BLaER1 (cell line): ENCODE measurements at regions not wholly inside any gene's neighbourhood (a gene's known extent, or its start where the extent isn't known, plus 50 kb on each side); places are given as distances from the start of the nearest gene placed in this dataset.
"Not testable (repeated sequence)": the region's sequence is repeated elsewhere in the genome, so short reads cannot be mapped to it uniquely, and the experiment has no call there.

Experiments used
- H3K27ac ChIP-seq: shearing (Covaris generic); formaldehyde crosslinking; 2 replicates; pipeline ENCODE4 v1.8.1; 2022
- H3K27me3 ChIP-seq: shearing (Covaris generic); formaldehyde crosslinking; 2 replicates; pipeline ENCODE4 v1.8.1; 2022
- H3K36me3 ChIP-seq: shearing (Covaris generic); formaldehyde crosslinking; 2 replicates; pipeline ENCODE4 v1.8.1; 2022
- H3K4me1 ChIP-seq: shearing (Covaris generic); formaldehyde crosslinking; 2 replicates; pipeline ENCODE4 v1.8.1; 2022
- H3K4me2 ChIP-seq: shearing (Covaris generic); formaldehyde crosslinking; 2 replicates; pipeline ENCODE4 v1.8.1; 2022
- H3K4me3 ChIP-seq: shearing (Covaris generic); formaldehyde crosslinking; 2 replicates; pipeline ENCODE4 v1.8.1; 2022
- H3K9ac ChIP-seq: shearing (Covaris generic); formaldehyde crosslinking; 2 replicates; pipeline ENCODE4 v1.8.1; 2022
- H3K9me3 ChIP-seq: shearing (Covaris generic); formaldehyde crosslinking; 2 replicates; pipeline ENCODE4 v1.8.1; 2022
- H4K20me1 ChIP-seq: shearing (Covaris generic); formaldehyde crosslinking; 2 replicates; pipeline ENCODE4 v1.8.1; 2022
- Cebpa-rat ChIP-seq: shearing (Covaris generic); IDR thresholded peaks from 2 replicates; pipeline ENCODE4 v1.8.1; 2022

DNA sequence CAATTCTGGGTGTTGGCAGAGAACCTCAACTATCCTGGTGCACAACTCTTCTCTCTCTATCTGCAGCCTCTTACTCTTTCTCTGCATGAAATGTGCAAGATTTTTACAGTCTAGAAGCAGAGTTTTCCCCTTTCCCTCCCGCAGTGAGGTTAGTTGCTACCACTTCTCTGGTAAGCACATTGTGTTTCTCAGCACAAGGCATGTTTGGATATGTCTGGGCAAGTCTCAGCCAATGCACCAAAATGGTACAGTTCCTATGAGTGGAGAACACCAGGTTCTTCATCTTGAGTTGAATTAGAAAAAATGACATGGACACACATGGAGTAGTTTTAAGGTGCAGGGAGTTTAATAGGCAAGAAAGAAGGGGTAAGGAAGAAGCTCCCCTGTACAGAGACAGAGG is 187.0 kb downstream of the CCNG2 start:
- H3K4me2 ChIP-seq: no peak overlapping the region
- H4K20me1 ChIP-seq: no peaks in the 10 kb centered on the region
- H3K27ac ChIP-seq: no peak overlapping the region
- H3K4me3 ChIP-seq: no peak overlapping the region
- no peaks in the 10 kb centered on the region for H3K27me3 ChIP-seq
- H3K36me3 ChIP-seq: no peaks in the 10 kb centered on the region
- H3K9ac ChIP-seq: no peak overlapping the region
- H3K4me1 ChIP-seq: no peaks in the 10 kb centered on the region
- no peak for TF ChIP-seq Cebpa-rat
- peaks cover 28% of the 10 kb centered on the region for H3K9me3 ChIP-seq

DNA sequence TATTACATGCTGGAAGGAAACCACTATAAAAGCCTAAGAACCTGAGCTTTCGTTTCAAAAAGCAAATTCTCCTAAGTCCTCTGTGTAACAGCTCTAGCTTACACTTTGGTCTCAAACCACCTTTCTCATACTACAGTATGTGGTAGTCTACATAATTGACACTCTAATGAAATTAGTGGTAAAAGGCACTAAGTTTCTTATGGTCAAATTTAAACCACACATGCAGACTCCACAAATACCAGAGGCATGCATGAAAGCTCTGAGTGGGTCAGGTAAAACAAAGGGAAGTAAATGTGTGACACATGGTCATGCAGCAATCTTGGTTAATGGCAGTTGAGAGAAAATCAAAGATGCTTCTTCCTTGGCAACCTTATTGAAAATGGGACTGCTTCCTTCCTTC is 187.8 kb downstream of the CCNG2 start:
- H3K4me1 ChIP-seq: no peaks in the 10 kb centered on the region
- H3K9me3 ChIP-seq: peaks cover 28% of the 10 kb centered on the region
- no peak overlapping the region for H3K9ac ChIP-seq
- H4K20me1 ChIP-seq: no peaks in the 10 kb centered on the region
- H3K27ac ChIP-seq: no peak overlapping the region
- H3K4me2 ChIP-seq: no peak overlapping the region
- H3K36me3 ChIP-seq: no peaks in the 10 kb centered on the region
- H3K4me3 ChIP-seq: no peak overlapping the region
- TF ChIP-seq Cebpa-rat: no peak
- H3K27me3 ChIP-seq: no peaks in the 10 kb centered on the region

DNA sequence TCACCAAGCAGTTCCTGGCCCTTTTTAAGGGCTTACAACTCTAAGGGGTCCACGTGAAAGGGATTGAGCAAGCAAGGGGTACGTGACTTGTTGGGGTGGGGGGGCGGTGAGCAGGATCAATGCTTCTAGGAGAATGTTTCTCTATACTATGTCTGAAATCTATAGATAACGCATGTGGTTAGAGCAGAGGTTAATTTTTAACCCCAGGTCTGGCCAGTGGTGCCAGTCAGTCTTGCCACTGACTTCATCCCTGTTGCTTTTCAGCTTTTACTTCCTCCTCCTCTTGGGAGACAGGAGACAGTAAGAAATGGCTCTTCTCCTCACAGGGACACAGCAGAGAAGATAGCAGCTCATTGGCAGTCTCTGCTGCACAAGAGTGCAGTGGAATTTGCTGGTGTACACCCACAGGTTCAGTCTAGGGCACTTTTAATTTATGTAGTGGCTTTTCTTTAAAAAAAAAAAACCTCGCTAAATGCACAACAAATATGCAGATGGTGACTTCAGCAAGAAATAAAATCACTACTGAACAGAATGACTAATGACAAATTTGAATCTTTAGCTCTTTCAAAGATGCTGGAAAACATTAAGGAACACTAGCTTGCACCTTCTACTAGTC is 190.5 kb downstream of the CCNG2 start:
- no peak for TF ChIP-seq Cebpa-rat
- peaks cover 15% of the 10 kb centered on the region for H3K9me3 ChIP-seq
- H3K9ac ChIP-seq: no peak overlapping the region
- H3K4me1 ChIP-seq: no peaks in the 10 kb centered on the region
- no peaks in the 10 kb centered on the region for H3K27me3 ChIP-seq
- H3K4me3 ChIP-seq: no peak overlapping the region
- H3K27ac ChIP-seq: no peak overlapping the region
- no peaks in the 10 kb centered on the region for H3K36me3 ChIP-seq
- no peak overlapping the region for H3K4me2 ChIP-seq
- H4K20me1 ChIP-seq: no peaks in the 10 kb centered on the region

DNA sequence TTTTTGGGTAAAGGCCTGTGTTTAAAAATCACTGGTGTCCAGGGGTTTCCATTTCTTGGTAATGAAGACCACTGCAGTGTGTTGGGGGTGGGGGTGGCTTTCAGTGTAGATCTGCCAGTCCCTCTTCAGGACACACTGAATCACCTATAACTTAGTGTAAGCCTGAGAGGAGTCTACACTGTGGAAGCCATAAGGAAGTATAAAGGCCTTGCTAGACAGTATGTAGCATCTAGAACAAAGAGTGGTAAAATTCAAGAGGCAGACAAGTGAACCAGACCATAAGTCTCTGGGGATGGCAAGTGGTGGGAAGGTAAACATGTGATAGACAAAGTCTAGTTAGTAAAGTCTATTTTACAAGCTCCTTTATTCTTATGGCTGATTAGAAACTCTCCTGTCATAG is 191.8 kb downstream of the CCNG2 start:
- Histone ChIP-seq H4K20me1 (no peaks in the 10 kb centered on the region), H3K36me3 (no peaks in the 10 kb centered on the region), H3K27ac (no peak overlapping the region), H3K4me1 (peaks cover 7% of the 10 kb centered on the region; the same call in 1 of the 2 replicates), H3K4me2 (no peak overlapping the region), H3K9ac (no peak overlapping the region), H3K27me3 (no peaks in the 10 kb centered on the region), H3K9me3 (peaks cover 2% of the 10 kb centered on the region), H3K4me3 (no peak overlapping the region)
- no peak for TF ChIP-seq Cebpa-rat

DNA sequence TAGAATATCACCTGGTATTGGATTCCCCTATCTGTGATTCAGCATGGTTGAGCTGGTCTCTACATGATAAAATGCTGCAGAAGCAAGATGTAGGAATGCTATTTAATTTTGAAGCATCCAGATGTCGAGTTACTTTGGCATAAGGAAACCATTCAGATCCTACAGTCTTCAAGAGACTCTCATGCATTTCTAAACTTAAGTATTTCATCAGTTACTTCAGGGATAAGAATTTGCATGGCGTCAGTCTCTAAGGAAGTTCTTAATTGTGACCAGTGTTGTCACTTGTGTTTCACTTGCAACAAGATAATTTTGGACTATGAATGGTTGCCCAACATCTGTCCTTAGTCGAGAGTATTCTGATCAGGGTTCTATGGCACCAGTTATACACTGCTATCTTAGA is 192.4 kb downstream of the CCNG2 start:
- Histone ChIP-seq H3K36me3 (no peaks in the 10 kb centered on the region), H3K9ac (no peak overlapping the region), H3K9me3 (no peaks in the 10 kb centered on the region), H3K4me3 (no peak overlapping the region), H3K4me2 (no peak overlapping the region), H3K27ac (no peak overlapping the region), H3K4me1 (peaks cover 11% of the 10 kb centered on the region), H4K20me1 (no peaks in the 10 kb centered on the region), H3K27me3 (no peaks in the 10 kb centered on the region)
- no peak for TF ChIP-seq Cebpa-rat

DNA sequence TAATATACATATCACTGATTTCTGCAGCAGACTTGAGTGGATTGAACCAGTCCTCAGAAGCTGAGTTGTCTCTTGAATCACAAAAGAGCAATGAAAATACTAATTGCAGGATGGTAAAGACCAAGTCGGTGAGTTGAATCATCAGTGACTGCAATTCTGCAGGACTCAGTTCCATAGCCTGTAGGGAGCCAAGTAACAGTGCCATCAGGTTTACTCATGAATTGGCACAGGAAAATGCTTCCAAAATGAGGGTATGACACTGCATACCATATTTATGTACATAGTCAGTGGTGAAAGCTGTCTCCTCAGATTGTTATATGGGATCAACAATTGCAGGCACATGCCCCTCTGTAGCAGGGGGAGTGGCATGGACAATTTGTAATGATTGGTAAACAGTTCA is 192.8 kb downstream of the CCNG2 start:
- Histone ChIP-seq H3K4me1 (peaks cover 15% of the 10 kb centered on the region), H4K20me1 (no peaks in the 10 kb centered on the region), H3K27me3 (no peaks in the 10 kb centered on the region), H3K36me3 (no peaks in the 10 kb centered on the region), H3K4me3 (no peak overlapping the region), H3K9ac (no peak overlapping the region), H3K9me3 (no peaks in the 10 kb centered on the region), H3K27ac (no peak overlapping the region), H3K4me2 (no peak overlapping the region)
- TF ChIP-seq Cebpa-rat: no peak

DNA sequence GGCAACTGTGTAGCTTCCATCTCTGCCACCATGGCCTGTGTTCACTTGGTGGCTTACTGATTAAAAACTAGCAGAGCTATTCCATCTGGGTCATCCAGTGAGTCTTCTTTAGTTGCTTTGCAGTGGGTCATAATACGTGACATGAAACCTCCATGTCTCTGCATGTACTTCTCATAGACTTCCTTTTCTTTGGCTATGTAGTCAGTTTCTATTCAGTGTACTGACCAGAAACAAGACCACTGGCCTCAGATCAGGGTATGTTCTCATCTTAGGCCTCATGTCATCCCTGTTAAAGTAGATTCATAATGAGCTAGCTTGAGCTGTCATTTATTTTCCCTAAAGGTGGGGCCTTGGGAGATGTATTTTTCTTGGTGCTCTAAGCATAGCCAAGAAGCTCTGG is 195.2 kb downstream of the CCNG2 start:
- no peaks in the 10 kb centered on the region for H3K9me3 ChIP-seq
- H3K4me1 ChIP-seq: peaks cover 38% of the 10 kb centered on the region
- no peak overlapping the region for H3K9ac ChIP-seq
- no peaks in the 10 kb centered on the region for H3K27me3 ChIP-seq
- no peak for TF ChIP-seq Cebpa-rat
- H3K4me3 ChIP-seq: no peak overlapping the region
- H3K27ac ChIP-seq: no peak overlapping the region
- no peaks in the 10 kb centered on the region for H4K20me1 ChIP-seq
- no peaks in the 10 kb centered on the region for H3K36me3 ChIP-seq
- H3K4me2 ChIP-seq: no peak overlapping the region

DNA sequence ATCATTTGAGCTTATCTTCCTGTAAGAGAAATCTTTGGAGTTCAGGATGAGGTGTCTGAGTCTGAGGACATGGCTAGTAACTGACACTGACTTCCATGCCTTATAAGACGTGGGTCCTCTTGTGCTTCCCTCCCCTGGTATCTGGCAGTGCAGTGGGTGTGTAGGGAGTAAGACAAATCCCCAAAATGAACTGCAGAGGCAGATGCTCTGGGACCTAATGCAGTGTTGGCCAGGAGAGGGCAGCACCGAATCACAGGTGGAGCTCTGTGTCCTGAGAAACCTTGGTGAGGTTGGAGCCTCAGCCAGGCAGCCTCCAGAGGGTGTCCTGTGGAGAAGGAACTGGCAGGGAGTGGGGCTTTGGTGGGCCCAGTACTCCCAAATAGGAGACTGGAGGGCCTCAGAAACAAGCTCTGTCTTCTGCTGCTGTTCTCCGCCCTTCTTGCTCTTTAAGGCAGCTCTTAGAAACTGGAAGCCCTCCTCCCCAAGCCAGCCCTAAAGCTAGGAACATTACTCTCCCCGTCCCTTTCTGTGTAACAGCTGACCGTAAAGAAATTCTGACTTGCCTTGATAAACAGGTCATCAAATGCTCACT is 196.8 kb downstream of the CCNG2 start:
- peak overlapping the region; percentile 63 for H3K4me2 ChIP-seq
- H3K9me3 ChIP-seq, H3K27me3 ChIP-seq, H3K36me3 ChIP-seq, H4K20me1 ChIP-seq, H3K4me3 ChIP-seq: not testable (repeated sequence)
- peaks cover 47% of the 10 kb centered on the region for H3K4me1 ChIP-seq
- peak overlapping the region; percentile 60 for H3K9ac ChIP-seq
- peak overlapping the region; percentile 92 for H3K27ac ChIP-seq

DNA sequence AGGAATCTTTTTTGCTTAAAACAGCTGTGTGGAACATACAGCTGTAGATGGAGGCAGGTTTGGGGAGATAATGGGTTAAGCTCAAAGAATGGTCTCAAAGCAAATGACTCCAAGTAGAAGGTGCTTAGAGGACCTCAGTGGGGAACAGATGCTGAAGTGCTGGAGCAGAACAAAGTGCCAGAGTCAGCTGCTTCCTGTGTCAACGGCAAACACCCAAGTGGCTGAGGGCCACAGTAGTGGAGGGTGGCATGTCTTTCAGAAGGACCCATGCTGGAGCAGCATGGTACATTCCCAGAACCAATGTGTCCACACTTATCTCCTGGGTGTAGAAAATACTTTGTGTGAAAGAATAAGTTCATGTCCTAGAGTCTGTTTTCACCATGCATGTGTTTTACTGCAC is 197.5 kb downstream of the CCNG2 start:
- Histone ChIP-seq H3K9ac (peak overlapping the region; percentile 71), H3K27ac (peak overlapping the region; percentile 92), H4K20me1 (no peaks in the 10 kb centered on the region), H3K9me3 (no peaks in the 10 kb centered on the region), H3K4me1 (peaks cover 54% of the 10 kb centered on the region), H3K36me3 (no peaks in the 10 kb centered on the region), H3K27me3 (no peaks in the 10 kb centered on the region), H3K4me2 (peak overlapping the region; percentile 63), H3K4me3 (no peak overlapping the region)
- no peak for TF ChIP-seq Cebpa-rat

DNA sequence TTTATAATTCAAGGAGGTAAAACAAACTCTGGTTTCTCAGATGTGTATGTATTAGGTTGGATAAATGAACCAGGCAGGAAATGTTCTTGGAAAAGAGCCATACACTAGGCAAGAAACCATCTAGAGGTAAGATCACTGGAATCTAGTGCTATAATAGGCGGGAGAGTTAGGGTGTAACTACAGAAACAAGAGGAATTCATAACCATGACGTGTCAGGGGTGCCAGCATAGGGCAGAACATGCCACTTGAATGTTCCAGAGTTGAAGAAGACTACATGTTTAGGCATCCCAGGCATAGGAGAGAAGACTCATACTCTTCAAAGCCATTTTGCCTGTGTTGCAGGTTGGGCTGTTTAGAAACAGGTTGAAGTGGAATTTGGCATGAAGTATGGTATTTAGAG is 198.7 kb downstream of the CCNG2 start:
- no peaks in the 10 kb centered on the region for H3K36me3 ChIP-seq
- no peaks in the 10 kb centered on the region for H4K20me1 ChIP-seq
- H3K4me3 ChIP-seq: no peak overlapping the region
- H3K27ac ChIP-seq: peak overlapping the region; percentile 92
- peaks cover 66% of the 10 kb centered on the region for H3K4me1 ChIP-seq
- H3K9me3 ChIP-seq: no peaks in the 10 kb centered on the region
- H3K9ac ChIP-seq: no peak overlapping the region
- H3K4me2 ChIP-seq: peak overlapping the region; percentile 63; the same call in 1 of the 2 replicates
- TF ChIP-seq Cebpa-rat: no peak
- H3K27me3 ChIP-seq: no peaks in the 10 kb centered on the region
